ENCODE measurements at regions not wholly inside any gene's neighbourhood (a gene's known extent, or its start where the extent isn't known, plus 50 kb on each side); places are given as distances from the start of the nearest gene placed in this dataset.
"Not testable (repeated sequence)": the region's sequence is repeated elsewhere in the genome, so short reads cannot be mapped to it uniquely, and the experiment has no call there.

DNA sequence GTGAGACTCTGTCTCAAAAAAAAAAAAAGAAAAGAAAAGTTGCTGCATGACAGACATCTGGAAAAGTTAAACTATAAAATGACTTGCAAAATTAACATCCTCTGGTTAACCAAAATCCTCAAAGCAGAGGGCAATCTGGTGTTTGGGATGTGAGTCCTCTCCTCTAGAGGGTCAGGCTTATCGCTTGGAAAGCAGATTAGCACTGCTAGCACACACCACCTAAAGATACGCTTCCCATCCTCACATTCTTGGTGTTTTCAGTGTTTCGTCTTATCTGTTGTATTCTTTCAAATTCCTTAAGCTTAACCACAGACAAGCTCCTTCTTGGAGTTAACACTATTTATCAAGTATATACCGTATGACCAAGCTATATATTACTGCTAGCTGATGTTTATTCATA is 198.0 kb downstream of the SOX4 start:
- DNase-seq (no peak), ATAC-seq (no peak)
- H3K27ac ChIP-seq, result no peak overlapping the region
- intact Hi-C loops (cut with DNase I), result no loop called here
- WGBS, 4 donors, result 82 to 96% (median 85%) methylated on average over 4 of the region's 4 CpGs
- no peaks in the 10 kb centered on the region for H3K27me3 ChIP-seq
- H3K9me3 ChIP-seq, result no peaks in the 10 kb centered on the region
- TF ChIP-seq, protein P1, sequence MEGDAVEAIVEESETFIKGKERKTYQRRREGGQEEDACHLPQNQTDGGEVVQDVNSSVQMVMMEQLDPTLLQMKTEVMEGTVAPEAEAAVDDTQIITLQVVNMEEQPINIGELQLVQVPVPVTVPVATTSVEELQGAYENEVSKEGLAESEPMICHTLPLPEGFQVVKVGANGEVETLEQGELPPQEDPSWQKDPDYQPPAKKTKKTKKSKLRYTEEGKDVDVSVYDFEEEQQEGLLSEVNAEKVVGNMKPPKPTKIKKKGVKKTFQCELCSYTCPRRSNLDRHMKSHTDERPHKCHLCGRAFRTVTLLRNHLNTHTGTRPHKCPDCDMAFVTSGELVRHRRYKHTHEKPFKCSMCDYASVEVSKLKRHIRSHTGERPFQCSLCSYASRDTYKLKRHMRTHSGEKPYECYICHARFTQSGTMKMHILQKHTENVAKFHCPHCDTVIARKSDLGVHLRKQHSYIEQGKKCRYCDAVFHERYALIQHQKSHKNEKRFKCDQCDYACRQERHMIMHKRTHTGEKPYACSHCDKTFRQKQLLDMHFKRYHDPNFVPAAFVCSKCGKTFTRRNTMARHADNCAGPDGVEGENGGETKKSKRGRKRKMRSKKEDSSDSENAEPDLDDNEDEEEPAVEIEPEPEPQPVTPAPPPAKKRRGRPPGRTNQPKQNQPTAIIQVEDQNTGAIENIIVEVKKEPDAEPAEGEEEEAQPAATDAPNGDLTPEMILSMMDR (IDR thresholded peaks at IDR 0.05), result no peak
- no peak for TF ChIP-seq POLR2A (IDR thresholded peaks at IDR 0.05)
- no peaks in the 10 kb centered on the region for H3K36me3 ChIP-seq
- no peak overlapping the region for H3K4me3 ChIP-seq
- no peaks in the 10 kb centered on the region for H3K4me1 ChIP-seq

DNA sequence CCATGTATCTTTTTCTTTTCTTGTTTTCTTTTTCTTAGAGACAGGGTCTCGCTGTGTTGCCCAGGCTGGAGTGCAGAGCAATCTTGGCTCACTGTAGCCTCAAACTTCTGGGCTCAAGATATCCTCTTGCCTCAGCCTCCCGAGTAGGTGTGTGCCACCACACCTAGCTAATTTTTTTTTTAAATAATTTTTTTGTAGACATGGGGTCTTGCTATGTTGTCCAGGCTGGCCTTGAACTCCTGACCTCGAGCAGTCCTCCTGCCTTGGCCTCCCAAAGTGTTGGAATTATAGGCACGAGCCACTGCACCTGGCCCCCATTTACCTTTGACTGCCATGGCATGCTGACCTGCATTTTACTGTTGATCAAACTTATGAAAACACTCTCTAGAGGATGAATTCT is 198.6 kb downstream of the SOX4 start:
- Histone ChIP-seq H3K9me3 (no peaks in the 10 kb centered on the region), H3K4me1 (no peaks in the 10 kb centered on the region), H3K27me3 (no peaks in the 10 kb centered on the region), H3K4me3 (no peak overlapping the region), H3K36me3 (no peaks in the 10 kb centered on the region), H3K27ac (no peak overlapping the region)
- WGBS, 4 donors, result 93 to 99% (median 95%) methylated on average over 4 of the region's 4 CpGs
- TF ChIP-seq POLR2A (IDR thresholded peaks at IDR 0.05), result no peak
- TF ChIP-seq, protein P1 (IDR thresholded peaks at IDR 0.05), result no peak
- intact Hi-C loops (cut with DNase I), result no loop called here
- ATAC-seq, result no peak
- DNase-seq, result no peak

DNA sequence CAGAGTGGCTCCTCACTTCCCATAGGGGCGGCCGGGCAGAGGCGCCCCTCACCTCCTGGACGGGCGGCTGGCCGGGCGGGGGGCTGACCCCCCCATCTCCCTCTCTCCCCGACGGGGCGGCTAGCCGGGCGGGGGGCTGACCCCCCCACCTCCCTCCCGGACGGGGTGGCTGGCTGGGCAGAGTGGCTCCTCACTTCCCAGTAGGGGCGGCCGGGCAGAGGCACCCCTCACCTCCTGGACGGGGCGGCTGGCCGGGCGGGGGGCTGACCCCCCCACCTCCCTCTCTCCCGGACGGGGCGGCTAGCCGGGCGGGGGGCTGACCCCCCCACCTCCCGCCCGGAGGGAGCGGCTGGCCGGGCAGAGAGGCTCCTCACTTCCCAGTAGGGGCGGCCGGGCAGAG is 203.4 kb downstream of the SOX4 start:
- H3K9me3 ChIP-seq; DNase-seq; ATAC-seq; H3K27ac ChIP-seq; H3K27me3 ChIP-seq; intact Hi-C loops (cut with DNase I); H3K4me1 ChIP-seq; H3K36me3 ChIP-seq; H3K4me3 ChIP-seq: not testable (repeated sequence)
- WGBS, 4 donors, result 95 to 97% methylated on average over 24 to 28 of the region's 31 CpGs; no CpG with 5 or more reads in 2 of the 4 donors

DNA sequence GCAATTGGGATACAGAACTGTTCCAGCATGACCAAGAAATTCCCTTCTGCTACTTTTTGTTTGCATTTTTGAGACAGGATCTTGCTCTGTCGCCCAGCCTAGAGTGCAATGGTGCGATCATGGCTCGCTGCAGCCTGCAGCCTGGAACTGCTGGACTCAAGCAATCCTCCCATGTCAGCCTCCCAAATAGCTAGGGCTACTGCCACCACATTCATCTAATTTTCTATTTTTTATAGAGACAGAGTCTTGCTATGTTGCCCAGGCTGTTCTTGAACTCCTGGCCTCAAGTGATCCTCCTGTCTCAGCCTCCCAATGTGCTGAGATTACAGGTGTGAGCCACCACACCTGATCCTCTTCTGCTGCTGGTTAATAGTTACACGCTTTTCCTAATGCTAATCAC is 204.9 kb downstream of the SOX4 start:
- intact Hi-C loops (cut with DNase I), result no loop called here
- H3K27me3 ChIP-seq, result no peaks in the 10 kb centered on the region
- DNase-seq, result no peak
- WGBS, 4 donors, result 98% methylated on average over 4 of the region's 4 CpGs
- TF ChIP-seq, protein P1 (IDR thresholded peaks at IDR 0.05), result no peak
- no peak for TF ChIP-seq POLR2A (IDR thresholded peaks at IDR 0.05)
- no peak for ATAC-seq
- H3K27ac ChIP-seq, result no peak overlapping the region
- H3K4me1 ChIP-seq, result peaks cover 0 to 18% (median 2%) of the 10 kb centered on the region in 12 donors
- H3K9me3 ChIP-seq, result no peaks in the 10 kb centered on the region
- H3K36me3 ChIP-seq, result no peaks in the 10 kb centered on the region
- H3K4me3 ChIP-seq, result no peak overlapping the region

DNA sequence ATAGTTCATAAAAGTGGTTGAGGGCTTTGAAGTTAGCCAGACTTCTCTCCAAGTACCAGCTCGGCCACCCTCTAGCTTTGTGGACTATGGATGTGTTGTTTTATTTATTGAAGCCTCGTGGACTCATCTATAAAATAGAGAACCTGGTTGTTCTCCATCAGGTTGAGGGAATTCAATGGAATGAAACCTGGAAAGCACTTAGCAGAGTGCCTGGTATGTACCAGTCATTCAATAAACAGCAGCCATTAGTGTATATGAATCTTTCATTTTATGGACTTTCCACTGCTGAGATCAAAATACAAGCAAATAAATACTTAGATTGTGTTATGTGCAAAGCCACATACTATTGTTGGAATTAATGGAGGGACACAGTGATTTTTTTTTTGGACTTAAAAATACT is 206.8 kb downstream of the SOX4 start:
- no peaks in the 10 kb centered on the region for H3K27me3 ChIP-seq
- DNase-seq (no peak), ATAC-seq (no peak)
- H3K9me3 ChIP-seq, result no peaks in the 10 kb centered on the region
- H3K4me1 ChIP-seq, result peaks cover 0 to 18% (median 2%) of the 10 kb centered on the region in 12 donors
- intact Hi-C loops (cut with DNase I), result no loop called here
- H3K36me3 ChIP-seq, result no peaks in the 10 kb centered on the region
- 93 to 98% (median 97%) methylated on average over 2 of the region's 2 CpGs for WGBS, 4 donors
- no peak overlapping the region for H3K4me3 ChIP-seq
- TF ChIP-seq POLR2A (IDR thresholded peaks at IDR 0.05), result no peak
- TF ChIP-seq, protein P1 (IDR thresholded peaks at IDR 0.05), result no peak
- H3K27ac ChIP-seq, result no peak overlapping the region

Data from heart left ventricle (tissue), 16 donors.